Kasumi-1 (cell line): ENCODE measurements at regions not wholly inside any gene's neighbourhood (a gene's known extent, or its start where the extent isn't known, plus 50 kb on each side); places are given as distances from the start of the nearest gene placed in this dataset.
A peak's percentile ranks its signal among the peaks of the same experiment; 100 is the strongest.
"Not testable (repeated sequence)": the region's sequence is repeated elsewhere in the genome, so short reads cannot be mapped to it uniquely, and the experiment has no call there.

Experiments used
- DNase-seq, 2 experiments: peaks; one replicate each; lab custom pipeline; 2025; lab: John Stamatoyannopoulos, UW

- DNase-seq = no peak
Measured at GRCh38 chr3:118512301-118512700, 522.3 kb downstream of the IGSF11 start.

- no peak for DNase-seq
Measured at GRCh38 chr3:118525077-118525476, 509.6 kb downstream of the IGSF11 start.

GRCh38 chr3:118526758-118527513 is 507.7 kb downstream of the IGSF11 start:
- no peak for DNase-seq

- DNase-seq = no peak
Measured at GRCh38 chr3:118527514-118528044, 507.1 kb downstream of the IGSF11 start.

- no peak for DNase-seq
Measured at GRCh38 chr3:118529554-118529953, 505.1 kb downstream of the IGSF11 start.

- DNase-seq = no peak
Measured at GRCh38 chr3:118530350-118530922, 504.2 kb downstream of the IGSF11 start.

GRCh38 chr3:118530927-118531356 is 503.7 kb downstream of the IGSF11 start:
- DNase-seq = not testable (repeated sequence)

GRCh38 chr3:118531816-118532215 is 502.8 kb downstream of the IGSF11 start:
- DNase-seq = no peak

GRCh38 chr3:118533676-118534075 is 501.0 kb downstream of the IGSF11 start:
- no peak for DNase-seq

GRCh38 chr3:118534519-118534918 is 500.1 kb downstream of the IGSF11 start:
- no peak for DNase-seq

- no peak for DNase-seq
Measured at GRCh38 chr3:118536764-118537163, 497.9 kb downstream of the IGSF11 start.

GRCh38 chr3:118537454-118537853 is 497.2 kb downstream of the IGSF11 start:
- DNase-seq = no peak

- no peak for DNase-seq
Measured at GRCh38 chr3:118538187-118538586, 496.5 kb downstream of the IGSF11 start.

- not testable (repeated sequence) for DNase-seq
Measured at GRCh38 chr3:118539820-118540447, 494.7 kb downstream of the IGSF11 start.

- not testable (repeated sequence) for DNase-seq
Measured at GRCh38 chr3:118540448-118540821, 494.2 kb downstream of the IGSF11 start.

- no peak for DNase-seq
Measured at GRCh38 chr3:118540826-118541225, 493.8 kb downstream of the IGSF11 start.

GRCh38 chr3:118541796-118542195 is 492.9 kb downstream of the IGSF11 start:
- DNase-seq = no peak

- peak in 1 of 2 experiments; percentile 26 for DNase-seq
Measured at GRCh38 chr3:118543832-118544231, 490.8 kb downstream of the IGSF11 start.

GRCh38 chr3:118544458-118544857 is 490.2 kb downstream of the IGSF11 start:
- no peak for DNase-seq

- no peak for DNase-seq
Measured at GRCh38 chr3:118548434-118548833, 486.2 kb downstream of the IGSF11 start.

GRCh38 chr3:118550122-118550521 is 484.5 kb downstream of the IGSF11 start:
- DNase-seq = no peak

- DNase-seq = no peak
Measured at GRCh38 chr3:118550556-118550955, 484.1 kb downstream of the IGSF11 start.
